ENCODE measurements at regions not wholly inside any gene's neighbourhood (a gene's known extent, or its start where the extent isn't known, plus 50 kb on each side); places are given as distances from the start of the nearest gene placed in this dataset.

DNA sequence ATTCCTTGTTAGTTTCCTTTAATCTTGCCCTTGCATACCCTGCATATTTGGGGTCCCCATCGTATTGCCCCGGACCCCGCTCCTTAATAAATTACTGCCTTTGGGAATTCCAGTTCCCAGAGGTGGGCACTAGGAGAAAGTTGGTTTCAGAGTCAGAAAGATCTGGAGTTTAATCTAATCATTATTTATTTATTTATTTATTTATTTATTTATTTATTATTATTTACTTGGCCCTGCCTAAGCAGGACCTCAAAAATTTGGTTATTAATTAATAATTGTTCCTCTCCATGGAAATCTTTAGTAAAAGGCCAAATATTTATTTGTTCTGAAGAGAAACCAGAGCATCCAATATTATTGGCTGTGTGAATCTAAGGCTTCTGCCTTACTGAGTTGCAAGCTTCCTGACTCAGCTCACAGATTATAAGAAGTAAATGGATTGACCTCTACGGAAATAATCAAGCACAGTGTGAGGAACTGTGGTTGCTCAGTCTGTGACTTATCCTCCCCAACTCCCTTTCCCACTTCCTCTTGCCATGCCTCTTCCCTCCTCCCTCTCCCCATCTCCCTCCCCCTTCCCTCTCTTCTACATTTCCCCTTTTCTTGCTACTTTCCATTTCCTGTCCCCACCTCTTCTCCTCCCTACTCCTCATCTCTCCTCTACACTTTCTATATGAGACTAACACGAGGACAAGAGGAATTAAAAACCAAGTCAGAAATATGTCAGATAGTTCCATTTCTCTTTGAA is 61.5 kb upstream of the AP1S2 start:
- Histone ChIP-seq H3K18ac (ENCODE audit: insufficient read length, low read depth, low read length) (no peak overlapping the region), H3K9me3 (ENCODE audit: control insufficient read depth, low read depth, low read length) (peaks cover 8% of the 10 kb centered on the region), H2BK120ac (ENCODE audit: low read depth, low read length, poor library complexity, severe bottlenecking) (no peak overlapping the region), H3K14ac (ENCODE audit: insufficient read depth, low read length) (no peak overlapping the region), H4K20me1 (ENCODE audit: control insufficient read depth, insufficient read depth, insufficient read length) (no peaks in the 10 kb centered on the region), H3T11ph (ENCODE audit: low read length) (no peak overlapping the region), H2AK5ac (ENCODE audit: insufficient read length, low read length) (no peak overlapping the region), H2AFZ (ENCODE audit: low read length) (no peak overlapping the region), H3K4me2 (ENCODE audit: insufficient read depth, insufficient read length, low read length) (no peak overlapping the region), H2BK12ac (ENCODE audit: insufficient read length, low read depth, low read length) (no peak overlapping the region), H3K4me1 (ENCODE audit: insufficient read depth, low read length) (no peaks in the 10 kb centered on the region), H3K56ac (ENCODE audit: insufficient read length, low read depth, low read length) (no peak overlapping the region), H3K79me1 (ENCODE audit: insufficient read depth, low read depth, low read length, poor library complexity, severe bottlenecking) (no peaks in the 10 kb centered on the region), H3K9ac (ENCODE audit: extremely low read depth, insufficient read length, low read length) (no peak overlapping the region), H3K23me2 (ENCODE audit: insufficient read length, low read depth, low read length, poor library complexity, severe bottlenecking) (no peaks in the 10 kb centered on the region), H3K4ac (ENCODE audit: low read depth, low read length) (no peak overlapping the region), H4K91ac (ENCODE audit: insufficient read length, low read depth, low read length) (no peak overlapping the region), H4K5ac (ENCODE audit: insufficient read length, low read depth, low read length) (no peak overlapping the region), H3K79me2 (ENCODE audit: insufficient read depth, low read length) (no peaks in the 10 kb centered on the region), H4K8ac (replicated peaks; ENCODE audit: insufficient read length, low read depth, low read length) (no peak overlapping the region), H3K27me3 (ENCODE audit: insufficient read depth, low read length) (no peaks in the 10 kb centered on the region; the same call in 1 of the 2 replicates), H2BK15ac (ENCODE audit: low read depth, low read length) (no peak overlapping the region), H3K23ac (ENCODE audit: insufficient read length, low read depth, low read length) (no peak overlapping the region), H3K27ac (ENCODE audit: insufficient read length, low read depth, low read length) (no peak overlapping the region), H2BK20ac (ENCODE audit: low read depth, low read length, poor library complexity, severe bottlenecking) (no peak overlapping the region), H2BK5ac (ENCODE audit: insufficient read length, low read length) (no peak overlapping the region)
- Mint-ChIP-seq H3K27me3 (ENCODE audit: low read depth) (peaks cover 3% of the 10 kb centered on the region; the same call in 1 of the 2 replicates), H3K9me3 (peaks cover 22 to 25% of the 10 kb centered on the region in 2 experiments), H3K4me3 (no peak overlapping the region), H3K27ac (no peak overlapping the region), H3K4me1 (peaks cover 8 to 27% of the 10 kb centered on the region in 2 experiments; a peak in 3 of 4 replicates), H3K36me3 (ENCODE audit: insufficient read depth in 1 of 3, low read depth in 3 of 3) (peaks cover 17 to 33% (median 22%) of the 10 kb centered on the region in 3 experiments)
- no peak for DNase-seq
- WGBS (ENCODE audit: extremely low coverage, insufficient read length, low lambda C conversion rate) = no CpG with 5 or more reads among the region's 5 CpGs
- TF ChIP-seq, protein P1, sequence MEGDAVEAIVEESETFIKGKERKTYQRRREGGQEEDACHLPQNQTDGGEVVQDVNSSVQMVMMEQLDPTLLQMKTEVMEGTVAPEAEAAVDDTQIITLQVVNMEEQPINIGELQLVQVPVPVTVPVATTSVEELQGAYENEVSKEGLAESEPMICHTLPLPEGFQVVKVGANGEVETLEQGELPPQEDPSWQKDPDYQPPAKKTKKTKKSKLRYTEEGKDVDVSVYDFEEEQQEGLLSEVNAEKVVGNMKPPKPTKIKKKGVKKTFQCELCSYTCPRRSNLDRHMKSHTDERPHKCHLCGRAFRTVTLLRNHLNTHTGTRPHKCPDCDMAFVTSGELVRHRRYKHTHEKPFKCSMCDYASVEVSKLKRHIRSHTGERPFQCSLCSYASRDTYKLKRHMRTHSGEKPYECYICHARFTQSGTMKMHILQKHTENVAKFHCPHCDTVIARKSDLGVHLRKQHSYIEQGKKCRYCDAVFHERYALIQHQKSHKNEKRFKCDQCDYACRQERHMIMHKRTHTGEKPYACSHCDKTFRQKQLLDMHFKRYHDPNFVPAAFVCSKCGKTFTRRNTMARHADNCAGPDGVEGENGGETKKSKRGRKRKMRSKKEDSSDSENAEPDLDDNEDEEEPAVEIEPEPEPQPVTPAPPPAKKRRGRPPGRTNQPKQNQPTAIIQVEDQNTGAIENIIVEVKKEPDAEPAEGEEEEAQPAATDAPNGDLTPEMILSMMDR (conservative IDR thresholded peaks at IDR 0.05) = no peak
